RWPE1 (cell line): ENCODE measurements at regions not wholly inside any gene's neighbourhood (a gene's known extent, or its start where the extent isn't known, plus 50 kb on each side); places are given as distances from the start of the nearest gene placed in this dataset.

Experiments
- CTCF ChIA-PET: fragments of 350-600 bp; sonication (Branson Sonifier 250); formaldehyde crosslinking; extraction: SDS; loops from one replicate; lab custom pipeline; 2021; lab: Yijun Ruan, JAX
- POLR2A ChIA-PET: fragments of 400-600 bp; formaldehyde crosslinking; extraction: SDS; loops from one replicate; lab custom pipeline; 2020; ENCODE audit warnings: antibody characterized with exemption; ENCODE audit not compliant: low non-redundant PET; lab: Yijun Ruan, JAX
- DNase-seq: peaks from one replicate; pipeline ENCODE4 v3.0.0; 2012; ENCODE audit warnings: low spot score
- H3K27ac ChIP-seq: fragments of 450-650 bp; 2 replicates; pipeline ENCODE4 v1.5.1; 2017
- CTCF ChIP-seq: fragments of 450-650 bp; conservative IDR thresholded peaks from 2 replicates; pipeline ENCODE4 v1.5.1; 2017; ENCODE audit warnings: low read depth, mild to moderate bottlenecking

GRCh38 chr6:66145867-66146266, 438.8 kb upstream of the EYS start:
- H3K27ac ChIP-seq = no peak overlapping the region
- ChIA-PET POLR2A (no interaction called here), CTCF (no interaction called here)
- no peak for TF ChIP-seq CTCF
- no peak for DNase-seq

- no peak for DNase-seq
- CTCF ChIA-PET = no interaction called here
- TF ChIP-seq CTCF = no peak
- POLR2A ChIA-PET = no interaction called here
- no peak overlapping the region for H3K27ac ChIP-seq
Measured at GRCh38 chr6:66134021-66134420, 427.0 kb upstream of the EYS start.

- DNase-seq = no peak
- TF ChIP-seq CTCF = no peak
- ChIA-PET POLR2A (no interaction called here), CTCF (no interaction called here)
- H3K27ac ChIP-seq = no peak overlapping the region
Measured at GRCh38 chr6:66128656-66129055, 421.6 kb upstream of the EYS start.

- DNase-seq = no peak
- TF ChIP-seq CTCF = no peak
- no peak overlapping the region for H3K27ac ChIP-seq
- ChIA-PET POLR2A (no interaction called here), CTCF (no interaction called here)
Measured at GRCh38 chr6:66128243-66128642, 421.2 kb upstream of the EYS start.

- DNase-seq = no peak
- TF ChIP-seq CTCF = no peak
- H3K27ac ChIP-seq = no peak overlapping the region
- POLR2A ChIA-PET = no interaction called here
- CTCF ChIA-PET = no interaction called here
Measured at GRCh38 chr6:66127061-66127460, 420.0 kb upstream of the EYS start.

GRCh38 chr6:66126358-66126757, 419.3 kb upstream of the EYS start:
- TF ChIP-seq CTCF = no peak
- no peak for DNase-seq
- ChIA-PET POLR2A (no interaction called here), CTCF (no interaction called here)
- no peak overlapping the region for H3K27ac ChIP-seq

- no peak for TF ChIP-seq CTCF
- no peak overlapping the region for H3K27ac ChIP-seq
- CTCF ChIA-PET = no interaction called here
- POLR2A ChIA-PET = no interaction called here
- no peak for DNase-seq
Measured at GRCh38 chr6:66103954-66104353, 396.9 kb upstream of the EYS start.
